ENCODE measurements at regions not wholly inside any gene's neighbourhood (a gene's known extent, or its start where the extent isn't known, plus 50 kb on each side); places are given as distances from the start of the nearest gene placed in this dataset.

DNA sequence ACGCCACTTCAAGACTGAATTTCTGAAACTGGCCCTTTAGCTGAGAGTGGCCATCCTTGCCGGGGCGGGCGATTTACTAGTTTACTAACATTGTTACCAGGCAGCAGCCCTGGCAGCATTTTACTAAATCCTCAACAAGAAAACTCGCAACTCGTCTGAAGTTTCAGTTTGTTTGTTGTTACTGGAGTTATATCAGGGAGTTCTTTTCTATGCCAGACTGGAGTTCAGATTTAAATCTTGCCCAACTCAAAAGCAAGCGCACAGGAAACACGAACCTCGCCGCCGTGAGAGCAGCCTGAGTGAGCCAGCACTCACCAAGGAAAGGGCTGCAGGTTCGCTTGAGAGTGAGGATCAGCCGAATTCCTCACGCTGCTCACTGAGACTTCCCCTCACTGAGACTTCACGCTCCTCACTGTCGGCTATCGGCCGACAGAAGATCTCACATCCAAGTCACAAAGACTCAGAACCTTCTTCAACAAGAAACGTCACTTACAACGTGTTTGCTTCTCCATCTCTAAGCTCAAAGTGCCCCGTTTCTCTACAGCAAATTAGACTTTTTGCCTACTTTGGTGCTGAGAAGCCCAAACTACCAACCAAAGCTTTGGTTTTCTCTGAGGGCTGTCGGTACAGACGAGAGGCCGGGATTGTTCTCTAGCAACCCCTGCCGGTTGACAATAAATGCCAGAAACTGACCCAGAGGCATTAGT lies 78.9 kb downstream of the OLIG3 start (continued):
- TF ChIP-seq SIN3A (conservative IDR thresholded peaks at IDR 0.05 in 1 of 2, IDR thresholded peaks at IDR 0.05 in 1 of 2; ENCODE audit: low read depth in 1 of 2, low read length in 2 of 2) (no peak), E2F6 (IDR thresholded peaks at IDR 0.05) (0 out of 2 replicates have a peak, but pooled peaks have one; percentile 14), KDM1A (IDR thresholded peaks at IDR 0.05; ENCODE audit: borderline replicate concordance, low read length) (no peak), TAF7 (optimal IDR thresholded peaks at IDR 0.05; ENCODE audit: borderline replicate concordance, low read depth, low read length) (no peak), NRF1 (IDR thresholded peaks at IDR 0.05; ENCODE audit: low read depth, low read length) (no peak), YY1 (IDR thresholded peaks at IDR 0.05; ENCODE audit: low read depth, low read length) (no peak), EP300 (IDR thresholded peaks at IDR 0.05; ENCODE audit: borderline replicate concordance in 1 of 2, low read depth in 2 of 2, low read length in 2 of 2) (no peak), TAF1 (IDR thresholded peaks at IDR 0.05; ENCODE audit: low read depth, low read length) (0 out of 2 replicates have a peak, but pooled peaks have one; percentile 33), BACH1 (IDR thresholded peaks at IDR 0.05; ENCODE audit: low read length) (no peak), POU5F1 (IDR thresholded peaks at IDR 0.05; ENCODE audit: low read depth, low read length) (no peak), SRF (IDR thresholded peaks at IDR 0.05; ENCODE audit: low read depth, low read length) (no peak), CEBPB (IDR thresholded peaks at IDR 0.05; ENCODE audit: low read depth, low read length) (no peak), SUZ12 (IDR thresholded peaks at IDR 0.05; ENCODE audit: low read length) (no peak), ZNF274 (IDR thresholded peaks at IDR 0.05; ENCODE audit: borderline replicate concordance, extremely low read depth, low read length) (no peak), RNF2 (IDR thresholded peaks at IDR 0.05; ENCODE audit: borderline replicate concordance, low read depth, low read length, missing control alignments, poor library complexity, severe bottlenecking) (no peak), SIX5 (IDR thresholded peaks at IDR 0.05; ENCODE audit: low read depth, low read length) (no peak), HDAC6 (IDR thresholded peaks at IDR 0.05; ENCODE audit: low read depth, low read length) (no peak), NANOG (IDR thresholded peaks at IDR 0.05; ENCODE audit: insufficient read depth, low read depth, low read length, poor library complexity, severe bottlenecking) (no peak), JUND (IDR thresholded peaks at IDR 0.05; ENCODE audit: low read length) (no peak), CHD1 (IDR thresholded peaks at IDR 0.05; ENCODE audit: low read depth, low read length) (no peak)
- TF ChIP-seq, protein P1, sequence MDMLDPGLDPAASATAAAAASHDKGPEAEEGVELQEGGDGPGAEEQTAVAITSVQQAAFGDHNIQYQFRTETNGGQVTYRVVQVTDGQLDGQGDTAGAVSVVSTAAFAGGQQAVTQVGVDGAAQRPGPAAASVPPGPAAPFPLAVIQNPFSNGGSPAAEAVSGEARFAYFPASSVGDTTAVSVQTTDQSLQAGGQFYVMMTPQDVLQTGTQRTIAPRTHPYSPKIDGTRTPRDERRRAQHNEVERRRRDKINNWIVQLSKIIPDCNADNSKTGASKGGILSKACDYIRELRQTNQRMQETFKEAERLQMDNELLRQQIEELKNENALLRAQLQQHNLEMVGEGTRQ (IDR thresholded peaks at IDR 0.05; ENCODE audit: low read length) = no peak

All from H1 (cell line).